Heart left ventricle (tissue), 16 donors: ENCODE measurements at regions not wholly inside any gene's neighbourhood (a gene's known extent, or its start where the extent isn't known, plus 50 kb on each side); places are given as distances from the start of the nearest gene placed in this dataset.
A peak's percentile ranks its signal among the peaks of the same experiment; 100 is the strongest.

Source experiments
- ATAC-seq, 4 donors: fragments of 200-7000 bp; cut with Tn5 transposase; one replicate each; pipeline ENCODE4 v1.9.1; 2020 to 2022; ENCODE audit warnings: moderate library complexity in 4 of 4, mild to moderate bottlenecking in 3 of 4, moderate number of reproducible peaks in 1 of 4
- DNase-seq, 5 donors: peaks; one replicate each; pipeline ENCODE4 v3.0.0-alpha.2; 2020
- H3K27ac ChIP-seq, 12 donors: fragments of 200-600 bp; sonication (generic) in 4 of 12; one replicate each; pipeline versions ENCODE4 v1.5.0 to v1.8.0; 2016 to 2022; ENCODE audit warnings: mild to moderate bottlenecking in 2 of 12
- H3K27me3 ChIP-seq, 9 donors: fragments of 200-600 bp; sonication (generic) in 2 of 9; one replicate each; pipeline versions ENCODE4 v1.5.1 to v1.8.0; 2016 to 2022; ENCODE audit warnings: mild to moderate bottlenecking in 3 of 9
- H3K36me3 ChIP-seq, 9 donors: fragments of 200-600 bp; sonication (generic) in 2 of 9; one replicate each; pipeline versions ENCODE4 v1.5.0 to v1.8.0; 2018 to 2022; ENCODE audit warnings: mild to moderate bottlenecking in 2 of 9
- H3K4me1 ChIP-seq, 12 donors: fragments of 200-600 bp; sonication (generic) in 4 of 12; one replicate each; pipeline versions ENCODE4 v1.5.0 to v1.8.0; 2016 to 2022; ENCODE audit warnings: mild to moderate bottlenecking in 3 of 12
- H3K4me3 ChIP-seq, 12 donors: fragments of 200-600 bp; sonication (generic) in 4 of 12; one replicate each; pipeline versions ENCODE4 v1.5.0 to v1.8.0; 2017 to 2022; ENCODE audit warnings: mild to moderate bottlenecking in 9 of 12, moderate library complexity in 4 of 12
- H3K9me3 ChIP-seq, 12 donors: fragments of 200-600 bp; sonication (generic) in 4 of 12; one replicate each; pipeline versions ENCODE4 v1.5.0 to v1.8.0; 2016 to 2022; ENCODE audit warnings: mild to moderate bottlenecking in 1 of 12
- POLR2A ChIP-seq, 2 donors: fragments of 450-650 bp; IDR thresholded peaks; one replicate each; pipeline ENCODE4 v1.6.1; 2017; ENCODE audit warnings: antibody characterized with exemption in 2 of 2, mild to moderate bottlenecking in 2 of 2, moderate library complexity in 2 of 2
- WGBS, 4 donors: extraction: QIAGEN DNeasy Blood & Tissue Kit in 2 of 4; methylation state at CpG; one replicate each; pipeline versions ENCODE4 v1.1.5 to v1.1.7; 2013 to 2018; 5-methylcytosine and 5-hydroxymethylcytosine counted together
- intact Hi-C, 10 donors: fragments of 100-400 bp; cut with DNase I; formaldehyde crosslinking; loops; one replicate each; pipeline versions ENCODE4 v1.11.1 to v1.14.2; 2022
- TF ChIP-seq, protein P1 (sequence below), 12 donors: fragments of 200-600 bp; sonication (generic) in 4 of 12; IDR thresholded peaks; one replicate each; pipeline versions ENCODE4 v1.5.0 to v1.8.0; 2018 to 2022; ENCODE audit warnings: antibody characterized with exemption in 12 of 12, mild to moderate bottlenecking in 5 of 12
- donor health status: ischemic (EF 13 %, LVEDD 7.1; RV severe dilation, severe dysfunction).
- donor health status: healthy with polysubstance abuse.
- donor health status: DM: no; HTN: yes; CAD: no.
- donor health status: DM: no; HTN: no; CAD: no.
- donor health status: ischemic (EF 25% LVEDD 6.9; RV normal size, moderate dysfunction).
- donor health status: ischemic (EF 25% LVEDD 5.7; RV mildly dilated, moderate dysfunction).
- donor health status: healthy.
- donor health status: DM: yes; HTN: yes; CAD: no.
- donor health status: ischemic (EF 35%, LVEDD 5.7; RV mildly dilated, moderate dysfunction).
- donor health status: nonischemic (EF 11% LVEDD 7.7; RV severe dilation, severe dysfunction).
- donor health status: DM: yes; HTN: yes; CAD: no.
- donor health status: PGD.
- donor health status: ischemic (EF 29% LVEDD 5.4; RV normal size, mild dysfunction).
- donor health status: nonischemic (EF 23%, LVEDD 6.1; RV moderate dilation, normal function).

DNA sequence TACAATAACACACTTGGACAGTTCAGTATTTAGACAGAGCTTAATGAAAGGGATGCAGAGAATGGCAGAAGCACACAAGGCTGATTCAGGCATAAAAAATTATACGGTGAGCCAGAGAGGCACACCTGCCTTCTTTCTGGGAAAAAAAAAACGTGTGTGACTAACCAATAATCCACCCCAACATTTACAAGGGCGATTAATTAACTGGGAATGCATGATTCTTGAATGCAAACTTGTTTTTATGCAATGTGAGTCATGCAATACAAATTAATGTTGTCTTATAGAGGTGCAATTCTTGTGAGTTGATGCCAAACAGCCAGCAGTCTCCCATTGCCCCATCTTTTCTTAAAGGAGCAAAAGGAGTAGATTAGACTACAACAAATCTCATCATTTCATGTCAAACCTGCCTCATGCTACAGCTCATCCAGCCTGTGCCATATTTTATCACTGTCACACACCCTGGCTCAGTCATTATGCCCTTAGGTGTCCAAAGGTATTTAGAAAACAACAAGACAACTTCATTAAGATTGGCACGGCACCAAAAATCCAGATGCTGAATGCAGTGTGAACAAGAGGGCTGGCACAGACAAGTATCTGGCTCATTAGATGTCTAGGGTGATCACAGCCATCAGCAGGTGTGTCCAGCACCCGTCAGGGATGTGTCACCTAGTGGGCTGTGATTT lies 721.1 kb downstream of the EFNB2 start:
- Histone ChIP-seq H3K36me3 (no peaks in the 10 kb centered on the region), H3K4me1 (no peaks in the 10 kb centered on the region), H3K9me3 (no peaks in the 10 kb centered on the region), H3K27me3 (no peaks in the 10 kb centered on the region), H3K4me3 (no peak overlapping the region), H3K27ac (no peak overlapping the region)
- intact Hi-C loops, result no loop called here
- ATAC-seq (no peak), DNase-seq (no peak)
- no peak for TF ChIP-seq POLR2A (IDR thresholded peaks at IDR 0.05)
- WGBS, 4 donors, result 79 to 88% (median 83%) methylated on average over 5 of the region's 5 CpGs

- DNase-seq (no peak), ATAC-seq (no peak)
- no peaks in the 10 kb centered on the region for H3K4me1 ChIP-seq
- 63 to 75% (median 69%) methylated on average over 3 of the region's 3 CpGs for WGBS, 4 donors
- TF ChIP-seq POLR2A (IDR thresholded peaks at IDR 0.05), result no peak
- TF ChIP-seq, protein P1, sequence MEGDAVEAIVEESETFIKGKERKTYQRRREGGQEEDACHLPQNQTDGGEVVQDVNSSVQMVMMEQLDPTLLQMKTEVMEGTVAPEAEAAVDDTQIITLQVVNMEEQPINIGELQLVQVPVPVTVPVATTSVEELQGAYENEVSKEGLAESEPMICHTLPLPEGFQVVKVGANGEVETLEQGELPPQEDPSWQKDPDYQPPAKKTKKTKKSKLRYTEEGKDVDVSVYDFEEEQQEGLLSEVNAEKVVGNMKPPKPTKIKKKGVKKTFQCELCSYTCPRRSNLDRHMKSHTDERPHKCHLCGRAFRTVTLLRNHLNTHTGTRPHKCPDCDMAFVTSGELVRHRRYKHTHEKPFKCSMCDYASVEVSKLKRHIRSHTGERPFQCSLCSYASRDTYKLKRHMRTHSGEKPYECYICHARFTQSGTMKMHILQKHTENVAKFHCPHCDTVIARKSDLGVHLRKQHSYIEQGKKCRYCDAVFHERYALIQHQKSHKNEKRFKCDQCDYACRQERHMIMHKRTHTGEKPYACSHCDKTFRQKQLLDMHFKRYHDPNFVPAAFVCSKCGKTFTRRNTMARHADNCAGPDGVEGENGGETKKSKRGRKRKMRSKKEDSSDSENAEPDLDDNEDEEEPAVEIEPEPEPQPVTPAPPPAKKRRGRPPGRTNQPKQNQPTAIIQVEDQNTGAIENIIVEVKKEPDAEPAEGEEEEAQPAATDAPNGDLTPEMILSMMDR (IDR thresholded peaks at IDR 0.05), result no peak
- no peak overlapping the region for H3K4me3 ChIP-seq
- no peaks in the 10 kb centered on the region for H3K27me3 ChIP-seq
- H3K27ac ChIP-seq, result no peak overlapping the region
- H3K36me3 ChIP-seq, result no peaks in the 10 kb centered on the region
- no peaks in the 10 kb centered on the region for H3K9me3 ChIP-seq
- intact Hi-C loops, result no loop called here
Observed at GRCh38 chr13:105806628-105806920, 728.9 kb downstream of the EFNB2 start.

DNA sequence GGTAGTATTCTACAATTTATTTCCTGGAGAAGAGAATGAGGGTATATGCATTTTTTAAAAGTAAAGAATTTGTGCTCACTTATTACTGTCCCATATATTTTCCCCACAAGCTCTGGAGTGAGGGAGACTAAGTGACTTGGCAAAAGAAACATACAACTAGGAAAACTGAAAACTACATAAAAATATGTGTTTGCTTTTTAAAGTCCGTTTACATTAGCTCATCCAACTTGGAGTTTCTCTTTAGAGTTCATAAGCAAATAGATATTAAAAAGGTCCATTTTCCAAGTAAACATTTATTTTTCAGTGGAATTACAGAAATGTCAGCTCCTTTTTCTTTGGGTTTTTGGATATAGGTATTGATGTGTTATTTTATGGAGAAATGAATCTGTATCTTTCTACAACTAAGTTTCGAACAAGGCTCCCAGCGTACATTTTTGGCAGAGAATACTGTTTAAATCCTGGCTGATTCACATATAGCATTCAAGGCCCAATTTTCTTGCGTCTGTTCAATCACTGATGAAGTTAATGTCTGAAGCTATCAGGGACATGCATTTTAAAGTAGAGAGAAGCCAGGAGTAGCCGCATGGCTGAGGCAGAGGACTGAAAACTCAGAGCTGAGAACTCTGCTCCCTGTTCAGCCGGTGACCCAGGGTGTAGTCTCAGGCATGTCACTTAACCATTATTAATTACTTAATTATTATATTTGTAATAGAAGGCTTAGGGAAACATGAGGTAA lies 729.4 kb downstream of the EFNB2 start:
- no peaks in the 10 kb centered on the region for H3K9me3 ChIP-seq
- no peaks in the 10 kb centered on the region for H3K4me1 ChIP-seq
- ATAC-seq, result no peak
- no peak for DNase-seq
- H3K27me3 ChIP-seq, result no peaks in the 10 kb centered on the region
- no peak overlapping the region for H3K4me3 ChIP-seq
- intact Hi-C loops, result no loop called here
- H3K27ac ChIP-seq, result no peak overlapping the region
- TF ChIP-seq, protein P1 (IDR thresholded peaks at IDR 0.05), result no peak
- TF ChIP-seq POLR2A (IDR thresholded peaks at IDR 0.05), result no peak
- 82 to 89% (median 83%) methylated on average over 6 of the region's 6 CpGs for WGBS, 4 donors
- H3K36me3 ChIP-seq, result no peaks in the 10 kb centered on the region

DNA sequence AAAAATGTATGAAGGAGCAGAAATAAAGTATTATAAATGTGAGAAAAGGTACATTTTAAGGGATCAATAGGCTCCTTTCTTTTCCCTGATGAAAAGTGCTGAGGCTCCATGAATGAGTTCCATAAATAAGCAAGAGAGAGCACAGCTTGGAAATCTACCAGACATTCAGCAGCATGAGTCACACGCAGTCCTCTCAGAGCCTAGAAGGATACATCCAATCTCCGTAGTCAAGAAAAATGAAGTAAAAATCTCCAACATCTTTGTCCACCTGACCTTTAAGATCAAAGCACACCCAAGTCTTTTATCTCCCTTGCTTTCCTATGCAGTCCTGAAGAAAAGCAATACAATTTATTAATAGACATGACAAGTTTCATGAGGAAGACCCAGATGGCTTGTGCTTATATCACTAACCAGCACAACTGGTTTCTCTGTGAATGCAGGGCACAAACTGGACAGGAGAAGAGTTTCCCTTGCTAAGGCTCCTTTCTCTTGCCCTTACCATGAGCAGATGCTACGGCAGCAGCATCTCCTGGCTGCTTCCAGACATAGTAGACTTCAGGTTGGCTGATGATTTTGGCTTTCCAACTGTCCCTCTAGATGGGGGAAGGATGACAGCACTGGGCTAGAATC lies 730.8 kb downstream of the EFNB2 start:
- TF ChIP-seq POLR2A (IDR thresholded peaks at IDR 0.05), result no peak
- TF ChIP-seq, protein P1 (IDR thresholded peaks at IDR 0.05), result no peak
- ATAC-seq, result peak in 2 of 4 donors; percentile 60 to 77
- no peak overlapping the region for H3K4me3 ChIP-seq
- H3K4me1 ChIP-seq, result no peaks in the 10 kb centered on the region
- no peaks in the 10 kb centered on the region for H3K36me3 ChIP-seq
- no peak for DNase-seq
- WGBS, 4 donors, result 56 to 78% (median 71%) methylated on average over 3 of the region's 3 CpGs
- H3K9me3 ChIP-seq, result no peaks in the 10 kb centered on the region
- no peak overlapping the region for H3K27ac ChIP-seq
- intact Hi-C loops, result no loop called here
- H3K27me3 ChIP-seq, result no peaks in the 10 kb centered on the region
